ENCODE measurements at regions not wholly inside any gene's neighbourhood (a gene's known extent, or its start where the extent isn't known, plus 50 kb on each side); places are given as distances from the start of the nearest gene placed in this dataset.

DNA sequence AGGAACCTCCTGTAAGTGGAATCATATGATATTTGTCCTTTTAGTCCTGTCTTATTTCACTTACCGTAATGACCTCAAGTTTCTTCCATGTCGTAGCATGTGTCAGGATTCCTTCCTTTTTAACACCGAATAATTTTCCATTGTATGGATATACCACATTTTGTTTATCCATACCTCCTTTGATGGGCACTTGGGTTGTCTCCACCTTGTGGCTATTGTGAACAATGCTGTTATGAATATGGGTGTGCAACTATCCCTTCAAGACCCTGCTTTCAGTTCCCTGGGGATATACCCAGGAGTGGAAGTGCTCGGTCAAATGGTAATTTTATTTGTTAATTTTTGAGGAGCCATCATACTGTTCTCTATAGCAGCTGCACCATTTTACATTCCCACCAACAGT lies 244.9 kb upstream of the BLID start:
- 97% methylated on average over 4 of the region's 4 CpGs for WGBS
- Histone ChIP-seq H3K4me3 (ENCODE audit: low read depth in 1 of 3, low read length in 3 of 3) (no peak overlapping the region), H3K4me1 (ENCODE audit: control insufficient read depth in 4 of 4, insufficient read depth in 4 of 4, low read length in 3 of 4) (peaks cover 0 to 8% (median 7%) of the 10 kb centered on the region in 4 donors), H3K36me3 (ENCODE audit: control insufficient read depth in 4 of 4, insufficient read depth in 3 of 4, low read depth in 1 of 4, low read length in 3 of 4) (no peaks in the 10 kb centered on the region), H3K9ac (ENCODE audit: low read depth in 1 of 2, low read length in 2 of 2) (no peak overlapping the region), H3K27ac (ENCODE audit: low read depth in 1 of 2, low read length in 2 of 2) (no peak overlapping the region), H3K9me3 (ENCODE audit: control insufficient read depth in 4 of 4, low read length in 3 of 4) (no peaks in the 10 kb centered on the region), H3K27me3 (ENCODE audit: control insufficient read depth in 4 of 4, insufficient read depth in 4 of 4, low read length in 3 of 4) (no peaks in the 10 kb centered on the region)
- TF ChIP-seq, protein P1, sequence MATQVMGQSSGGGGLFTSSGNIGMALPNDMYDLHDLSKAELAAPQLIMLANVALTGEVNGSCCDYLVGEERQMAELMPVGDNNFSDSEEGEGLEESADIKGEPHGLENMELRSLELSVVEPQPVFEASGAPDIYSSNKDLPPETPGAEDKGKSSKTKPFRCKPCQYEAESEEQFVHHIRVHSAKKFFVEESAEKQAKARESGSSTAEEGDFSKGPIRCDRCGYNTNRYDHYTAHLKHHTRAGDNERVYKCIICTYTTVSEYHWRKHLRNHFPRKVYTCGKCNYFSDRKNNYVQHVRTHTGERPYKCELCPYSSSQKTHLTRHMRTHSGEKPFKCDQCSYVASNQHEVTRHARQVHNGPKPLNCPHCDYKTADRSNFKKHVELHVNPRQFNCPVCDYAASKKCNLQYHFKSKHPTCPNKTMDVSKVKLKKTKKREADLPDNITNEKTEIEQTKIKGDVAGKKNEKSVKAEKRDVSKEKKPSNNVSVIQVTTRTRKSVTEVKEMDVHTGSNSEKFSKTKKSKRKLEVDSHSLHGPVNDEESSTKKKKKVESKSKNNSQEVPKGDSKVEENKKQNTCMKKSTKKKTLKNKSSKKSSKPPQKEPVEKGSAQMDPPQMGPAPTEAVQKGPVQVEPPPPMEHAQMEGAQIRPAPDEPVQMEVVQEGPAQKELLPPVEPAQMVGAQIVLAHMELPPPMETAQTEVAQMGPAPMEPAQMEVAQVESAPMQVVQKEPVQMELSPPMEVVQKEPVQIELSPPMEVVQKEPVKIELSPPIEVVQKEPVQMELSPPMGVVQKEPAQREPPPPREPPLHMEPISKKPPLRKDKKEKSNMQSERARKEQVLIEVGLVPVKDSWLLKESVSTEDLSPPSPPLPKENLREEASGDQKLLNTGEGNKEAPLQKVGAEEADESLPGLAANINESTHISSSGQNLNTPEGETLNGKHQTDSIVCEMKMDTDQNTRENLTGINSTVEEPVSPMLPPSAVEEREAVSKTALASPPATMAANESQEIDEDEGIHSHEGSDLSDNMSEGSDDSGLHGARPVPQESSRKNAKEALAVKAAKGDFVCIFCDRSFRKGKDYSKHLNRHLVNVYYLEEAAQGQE (IDR thresholded peaks at IDR 0.05), result no peak
- TF ChIP-seq RAD21 (IDR thresholded peaks at IDR 0.05), result peak in 1 of 2 donors; percentile 51
- DNase-seq (ENCODE audit: low spot score), result no peak

DNA sequence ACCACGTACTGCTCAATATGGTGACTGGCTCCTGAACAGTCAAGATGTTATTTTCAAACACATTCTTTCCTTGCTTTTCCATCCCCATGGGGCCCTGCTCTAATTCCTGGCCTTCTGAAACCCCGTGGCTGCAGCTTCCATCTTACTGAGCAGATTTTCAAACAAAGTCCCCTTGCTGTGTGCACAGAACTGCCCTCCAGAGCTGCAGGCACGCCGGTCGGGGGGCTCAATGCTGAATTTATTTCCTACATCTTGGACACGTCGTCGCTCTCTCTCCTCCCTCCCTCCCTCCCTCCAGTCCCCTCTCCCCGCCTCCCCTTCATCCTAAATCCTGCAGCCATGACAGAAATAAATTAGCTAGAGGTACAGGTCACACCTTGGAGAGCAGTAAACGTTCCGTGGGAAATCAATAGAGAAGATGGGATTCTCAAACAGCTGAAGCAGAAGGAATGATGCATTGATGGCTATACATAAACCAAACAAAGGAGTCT lies 243.1 kb upstream of the BLID start:
- Histone ChIP-seq H3K27me3 (ENCODE audit: control insufficient read depth in 4 of 4, insufficient read depth in 4 of 4, low read length in 3 of 4) (no peaks in the 10 kb centered on the region), H3K4me3 (ENCODE audit: low read depth in 1 of 3, low read length in 3 of 3) (no peak overlapping the region), H3K4me1 (ENCODE audit: control insufficient read depth in 4 of 4, insufficient read depth in 4 of 4, low read length in 3 of 4) (no peaks in the 10 kb centered on the region), H3K27ac (ENCODE audit: low read depth in 1 of 2, low read length in 2 of 2) (no peak overlapping the region), H3K9ac (ENCODE audit: low read depth in 1 of 2, low read length in 2 of 2) (no peak overlapping the region), H3K9me3 (ENCODE audit: control insufficient read depth in 4 of 4, low read length in 3 of 4) (no peaks in the 10 kb centered on the region), H3K36me3 (ENCODE audit: control insufficient read depth in 4 of 4, insufficient read depth in 3 of 4, low read depth in 1 of 4, low read length in 3 of 4) (no peaks in the 10 kb centered on the region)
- WGBS, result 81% methylated on average over 11 of the region's 11 CpGs
- TF ChIP-seq JUND (IDR thresholded peaks at IDR 0.05), result no peak
- TF ChIP-seq HNF4A (conservative IDR thresholded peaks at IDR 0.05), result no peak
- no peak for DNase-seq (ENCODE audit: low spot score)

DNA sequence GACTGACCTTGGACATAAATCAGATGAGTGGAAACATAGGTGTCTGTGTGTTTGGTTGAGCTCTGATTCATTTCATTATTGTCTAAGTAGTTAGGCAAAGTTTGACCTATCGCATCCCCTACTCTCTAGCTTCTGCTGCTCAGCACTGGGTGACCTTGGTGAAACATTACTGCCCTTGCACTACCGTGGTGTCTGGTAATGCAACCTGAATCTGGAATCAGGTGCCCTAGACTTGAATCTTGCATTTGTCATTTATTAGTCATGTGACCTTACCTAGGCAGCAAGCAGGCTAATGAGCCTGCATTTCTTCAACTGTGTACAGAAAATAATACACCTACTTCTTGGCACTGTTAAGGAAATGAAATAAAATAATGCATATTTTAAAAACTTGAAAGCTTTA lies 242.3 kb upstream of the BLID start:
- Histone ChIP-seq H3K36me3 (ENCODE audit: control insufficient read depth in 4 of 4, insufficient read depth in 3 of 4, low read depth in 1 of 4, low read length in 3 of 4) (no peaks in the 10 kb centered on the region), H3K4me3 (ENCODE audit: low read depth in 1 of 3, low read length in 3 of 3) (no peak overlapping the region), H3K9ac (ENCODE audit: low read depth in 1 of 2, low read length in 2 of 2) (no peak overlapping the region), H3K4me1 (ENCODE audit: control insufficient read depth in 4 of 4, insufficient read depth in 4 of 4, low read length in 3 of 4) (no peaks in the 10 kb centered on the region), H3K27ac (ENCODE audit: low read depth in 1 of 2, low read length in 2 of 2) (no peak overlapping the region), H3K27me3 (ENCODE audit: control insufficient read depth in 4 of 4, insufficient read depth in 4 of 4, low read length in 3 of 4) (no peaks in the 10 kb centered on the region), H3K9me3 (ENCODE audit: control insufficient read depth in 4 of 4, low read length in 3 of 4) (no peaks in the 10 kb centered on the region)
- DNase-seq (ENCODE audit: low spot score), result no peak
- TF ChIP-seq SP1 (IDR thresholded peaks at IDR 0.05), result no peak
- no peak for TF ChIP-seq FOXA2 (IDR thresholded peaks at IDR 0.05)
- no peak for TF ChIP-seq HNF4G (IDR thresholded peaks at IDR 0.05)
- TF ChIP-seq GABPA (IDR thresholded peaks at IDR 0.05 in 1 of 2, conservative IDR thresholded peaks at IDR 0.05 in 1 of 2), result no peak
- TF ChIP-seq NR2F2 (IDR thresholded peaks at IDR 0.05), result no peak
- TF ChIP-seq, protein P2, sequence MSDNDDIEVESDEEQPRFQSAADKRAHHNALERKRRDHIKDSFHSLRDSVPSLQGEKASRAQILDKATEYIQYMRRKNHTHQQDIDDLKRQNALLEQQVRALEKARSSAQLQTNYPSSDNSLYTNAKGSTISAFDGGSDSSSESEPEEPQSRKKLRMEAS (IDR thresholded peaks at IDR 0.05), result no peak
- no peak for TF ChIP-seq HNF4A (conservative IDR thresholded peaks at IDR 0.05)
- TF ChIP-seq RAD21 (IDR thresholded peaks at IDR 0.05), result no peak
- no peak for TF ChIP-seq EGR1 (IDR thresholded peaks at IDR 0.05; ENCODE audit: low read depth in 2 of 2)
- TF ChIP-seq JUND (IDR thresholded peaks at IDR 0.05), result no peak
- TF ChIP-seq RXRA (IDR thresholded peaks at IDR 0.05), result no peak
- TF ChIP-seq, protein P1 (IDR thresholded peaks at IDR 0.05), result no peak
- no peak for TF ChIP-seq YY1 (IDR thresholded peaks at IDR 0.05)
- no peak for TF ChIP-seq TAF1 (conservative IDR thresholded peaks at IDR 0.05)
- TF ChIP-seq, protein P3, sequence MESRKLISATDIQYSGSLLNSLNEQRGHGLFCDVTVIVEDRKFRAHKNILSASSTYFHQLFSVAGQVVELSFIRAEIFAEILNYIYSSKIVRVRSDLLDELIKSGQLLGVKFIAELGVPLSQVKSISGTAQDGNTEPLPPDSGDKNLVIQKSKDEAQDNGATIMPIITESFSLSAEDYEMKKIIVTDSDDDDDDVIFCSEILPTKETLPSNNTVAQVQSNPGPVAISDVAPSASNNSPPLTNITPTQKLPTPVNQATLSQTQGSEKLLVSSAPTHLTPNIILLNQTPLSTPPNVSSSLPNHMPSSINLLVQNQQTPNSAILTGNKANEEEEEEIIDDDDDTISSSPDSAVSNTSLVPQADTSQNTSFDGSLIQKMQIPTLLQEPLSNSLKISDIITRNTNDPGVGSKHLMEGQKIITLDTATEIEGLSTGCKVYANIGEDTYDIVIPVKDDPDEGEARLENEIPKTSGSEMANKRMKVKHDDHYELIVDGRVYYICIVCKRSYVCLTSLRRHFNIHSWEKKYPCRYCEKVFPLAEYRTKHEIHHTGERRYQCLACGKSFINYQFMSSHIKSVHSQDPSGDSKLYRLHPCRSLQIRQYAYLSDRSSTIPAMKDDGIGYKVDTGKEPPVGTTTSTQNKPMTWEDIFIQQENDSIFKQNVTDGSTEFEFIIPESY (IDR thresholded peaks at IDR 0.05), result no peak
- no peak for TF ChIP-seq FOXA1 (IDR thresholded peaks at IDR 0.05)
- TF ChIP-seq, protein P4, sequence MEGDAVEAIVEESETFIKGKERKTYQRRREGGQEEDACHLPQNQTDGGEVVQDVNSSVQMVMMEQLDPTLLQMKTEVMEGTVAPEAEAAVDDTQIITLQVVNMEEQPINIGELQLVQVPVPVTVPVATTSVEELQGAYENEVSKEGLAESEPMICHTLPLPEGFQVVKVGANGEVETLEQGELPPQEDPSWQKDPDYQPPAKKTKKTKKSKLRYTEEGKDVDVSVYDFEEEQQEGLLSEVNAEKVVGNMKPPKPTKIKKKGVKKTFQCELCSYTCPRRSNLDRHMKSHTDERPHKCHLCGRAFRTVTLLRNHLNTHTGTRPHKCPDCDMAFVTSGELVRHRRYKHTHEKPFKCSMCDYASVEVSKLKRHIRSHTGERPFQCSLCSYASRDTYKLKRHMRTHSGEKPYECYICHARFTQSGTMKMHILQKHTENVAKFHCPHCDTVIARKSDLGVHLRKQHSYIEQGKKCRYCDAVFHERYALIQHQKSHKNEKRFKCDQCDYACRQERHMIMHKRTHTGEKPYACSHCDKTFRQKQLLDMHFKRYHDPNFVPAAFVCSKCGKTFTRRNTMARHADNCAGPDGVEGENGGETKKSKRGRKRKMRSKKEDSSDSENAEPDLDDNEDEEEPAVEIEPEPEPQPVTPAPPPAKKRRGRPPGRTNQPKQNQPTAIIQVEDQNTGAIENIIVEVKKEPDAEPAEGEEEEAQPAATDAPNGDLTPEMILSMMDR (IDR thresholded peaks at IDR 0.05; ENCODE audit: low read depth, low read length, missing input control), result no peak
- TF ChIP-seq, protein P5, sequence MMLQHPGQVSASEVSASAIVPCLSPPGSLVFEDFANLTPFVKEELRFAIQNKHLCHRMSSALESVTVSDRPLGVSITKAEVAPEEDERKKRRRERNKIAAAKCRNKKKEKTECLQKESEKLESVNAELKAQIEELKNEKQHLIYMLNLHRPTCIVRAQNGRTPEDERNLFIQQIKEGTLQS (IDR thresholded peaks at IDR 0.05), result no peak
- 74% methylated on average over 2 of the region's 2 CpGs for WGBS
